Endothelial cell of umbilical vein (primary cell): ENCODE measurements at regions not wholly inside any gene's neighbourhood (a gene's known extent, or its start where the extent isn't known, plus 50 kb on each side); places are given as distances from the start of the nearest gene placed in this dataset.

ENCODE experiments used
- CTCF ChIP-seq, 2 donors: IDR thresholded peaks; 1 replicate in 1 of 2; 2 replicates in 1 of 2; pipeline ENCODE4 v1.5.1; 2011; ENCODE audit warnings: low read length in 2 of 2, mild to moderate bottlenecking in 2 of 2, moderate library complexity in 2 of 2, control low read depth in 1 of 2, inconsistent platforms in 1 of 2, low read depth in 1 of 2; ENCODE audit not compliant: insufficient read depth in 1 of 2; ENCODE audit errors: extremely low read depth in 1 of 2
- EZH2 ChIP-seq: IDR thresholded peaks from 2 replicates; pipeline ENCODE4 v1.6.1; 2012; ENCODE audit warnings: borderline replicate concordance, low read depth, mild to moderate bottlenecking, moderate library complexity, low read length, inconsistent platforms; ENCODE audit not compliant: severe bottlenecking
- MAX ChIP-seq: IDR thresholded peaks from 2 replicates; pipeline ENCODE4 v1.6.1; 2011; ENCODE audit not compliant: insufficient read depth, insufficient read length
- MYC ChIP-seq: IDR thresholded peaks from one replicate; pipeline ENCODE4 v1.6.1; 2011; ENCODE audit warnings: mild to moderate bottlenecking, low read depth, low read length
- POLR2AphosphoS5 ChIP-seq: IDR thresholded peaks from 2 replicates; pipeline ENCODE4 v1.6.1; 2012; ENCODE audit warnings: low read depth, mild to moderate bottlenecking, control low read depth, low read length, moderate library complexity; ENCODE audit not compliant: insufficient read depth

GRCh38 chr5:82388181-82388580 is 110.0 kb upstream of the RPS23 start:
- TF ChIP-seq EZH2 (no peak), CTCF (IDR thresholded peaks at IDR 0.05; ENCODE audit: extremely low read depth in 1 of 2, insufficient read depth in 1 of 2, low read depth in 1 of 2, low read length in 2 of 2) (no peak), POLR2AphosphoS5 (no peak), MAX (no peak), MYC (no peak)
